ENCODE measurements at regions not wholly inside any gene's neighbourhood (a gene's known extent, or its start where the extent isn't known, plus 50 kb on each side); places are given as distances from the start of the nearest gene placed in this dataset.
"Not testable (repeated sequence)": the region's sequence is repeated elsewhere in the genome, so short reads cannot be mapped to it uniquely, and the experiment has no call there.

- H3K36me3 ChIP-seq (ENCODE audit: control insufficient read depth in 2 of 3, insufficient read depth in 3 of 3, low read length in 3 of 3); H3K4me3 ChIP-seq (ENCODE audit: low read length); H3K27me3 Mint-ChIP-seq; H3K4me1 ChIP-seq (ENCODE audit: control insufficient read depth in 2 of 2, insufficient read depth in 2 of 2, low read length in 2 of 2); H3K27ac Mint-ChIP-seq; intact Hi-C loops (cut with micrococcal nuclease); H3K4me3 Mint-ChIP-seq; POLR2A ChIA-PET; H3K4me1 Mint-ChIP-seq; CTCF ChIA-PET; H3K9me3 Mint-ChIP-seq; H3K27me3 ChIP-seq (ENCODE audit: control insufficient read depth in 2 of 2, insufficient read depth in 2 of 2, low read length in 2 of 2); ATAC-seq; DNase-seq; H3K36me3 Mint-ChIP-seq; H3K27ac ChIP-seq (ENCODE audit: low read depth, low read length); H3K9me3 ChIP-seq (ENCODE audit: control insufficient read depth in 2 of 3, low read length in 3 of 3): not testable (repeated sequence)
Observed at GRCh38 chr20:30309938-30310337, 947.5 kb upstream of the DEFB115 start.

DNA sequence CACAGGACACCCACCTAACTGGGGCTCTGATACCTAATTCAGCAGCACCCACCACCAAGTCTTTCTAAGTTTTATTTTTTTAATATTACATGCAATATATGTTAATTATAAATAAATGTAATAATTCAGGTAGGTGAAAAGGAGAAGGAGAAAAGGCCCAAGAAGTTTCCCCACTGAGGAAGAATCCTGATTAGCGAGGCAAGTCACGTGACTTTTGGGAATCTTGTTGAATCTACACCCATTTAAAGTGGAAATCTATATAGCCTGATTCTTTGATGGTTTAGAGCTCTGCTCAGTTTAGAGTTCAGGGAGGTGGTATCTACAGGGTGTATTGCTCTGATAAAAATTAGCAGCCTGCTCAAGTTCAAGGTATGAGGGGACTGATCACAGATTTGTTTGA is 947.1 kb upstream of the DEFB115 start:
- H3K4me3 ChIP-seq (ENCODE audit: low read length); H3K36me3 Mint-ChIP-seq; H3K27ac ChIP-seq (ENCODE audit: low read depth, low read length); CTCF ChIA-PET; intact Hi-C loops (cut with micrococcal nuclease); H3K9me3 Mint-ChIP-seq; H3K27ac Mint-ChIP-seq; ATAC-seq; H3K36me3 ChIP-seq (ENCODE audit: control insufficient read depth in 2 of 3, insufficient read depth in 3 of 3, low read length in 3 of 3); DNase-seq; POLR2A ChIA-PET; H3K4me3 Mint-ChIP-seq; H3K27me3 ChIP-seq (ENCODE audit: control insufficient read depth in 2 of 2, insufficient read depth in 2 of 2, low read length in 2 of 2); H3K4me1 ChIP-seq (ENCODE audit: control insufficient read depth in 2 of 2, insufficient read depth in 2 of 2, low read length in 2 of 2); H3K4me1 Mint-ChIP-seq; H3K27me3 Mint-ChIP-seq; H3K9me3 ChIP-seq (ENCODE audit: control insufficient read depth in 2 of 3, low read length in 3 of 3): not testable (repeated sequence)

- H3K9me3 Mint-ChIP-seq; intact Hi-C loops (cut with micrococcal nuclease); H3K4me3 ChIP-seq (ENCODE audit: low read length); H3K4me3 Mint-ChIP-seq; H3K4me1 Mint-ChIP-seq; POLR2A ChIA-PET; H3K4me1 ChIP-seq (ENCODE audit: control insufficient read depth in 2 of 2, insufficient read depth in 2 of 2, low read length in 2 of 2); H3K27ac Mint-ChIP-seq; CTCF ChIA-PET; H3K36me3 ChIP-seq (ENCODE audit: control insufficient read depth in 2 of 3, insufficient read depth in 3 of 3, low read length in 3 of 3); H3K36me3 Mint-ChIP-seq; ATAC-seq; H3K27ac ChIP-seq (ENCODE audit: low read depth, low read length); H3K9me3 ChIP-seq (ENCODE audit: control insufficient read depth in 2 of 3, low read length in 3 of 3); H3K27me3 ChIP-seq (ENCODE audit: control insufficient read depth in 2 of 2, insufficient read depth in 2 of 2, low read length in 2 of 2); DNase-seq: not testable (repeated sequence)
- H3K27me3 Mint-ChIP-seq = peaks cover 3 to 21% (median 8%) of the 10 kb centered on the region in 5 donors
Observed at GRCh38 chr20:30312220-30312619, 945.2 kb upstream of the DEFB115 start.

GRCh38 chr20:30313660-30314059 is 943.8 kb upstream of the DEFB115 start:
- CTCF ChIA-PET; H3K4me3 ChIP-seq (ENCODE audit: low read length); H3K36me3 Mint-ChIP-seq; H3K4me1 Mint-ChIP-seq; H3K4me1 ChIP-seq (ENCODE audit: control insufficient read depth in 2 of 2, insufficient read depth in 2 of 2, low read length in 2 of 2); H3K9me3 ChIP-seq (ENCODE audit: control insufficient read depth in 2 of 3, low read length in 3 of 3); POLR2A ChIA-PET; H3K4me3 Mint-ChIP-seq; ATAC-seq; DNase-seq; intact Hi-C loops (cut with micrococcal nuclease); H3K27me3 ChIP-seq (ENCODE audit: control insufficient read depth in 2 of 2, insufficient read depth in 2 of 2, low read length in 2 of 2); H3K36me3 ChIP-seq (ENCODE audit: control insufficient read depth in 2 of 3, insufficient read depth in 3 of 3, low read length in 3 of 3); H3K27ac Mint-ChIP-seq; H3K27ac ChIP-seq (ENCODE audit: low read depth, low read length): not testable (repeated sequence)
- Mint-ChIP-seq H3K9me3 (peaks cover 0 to 11% (median 0%) of the 10 kb centered on the region in 11 donors), H3K27me3 (peaks cover 5 to 28% (median 19%) of the 10 kb centered on the region in 5 donors)

DNA sequence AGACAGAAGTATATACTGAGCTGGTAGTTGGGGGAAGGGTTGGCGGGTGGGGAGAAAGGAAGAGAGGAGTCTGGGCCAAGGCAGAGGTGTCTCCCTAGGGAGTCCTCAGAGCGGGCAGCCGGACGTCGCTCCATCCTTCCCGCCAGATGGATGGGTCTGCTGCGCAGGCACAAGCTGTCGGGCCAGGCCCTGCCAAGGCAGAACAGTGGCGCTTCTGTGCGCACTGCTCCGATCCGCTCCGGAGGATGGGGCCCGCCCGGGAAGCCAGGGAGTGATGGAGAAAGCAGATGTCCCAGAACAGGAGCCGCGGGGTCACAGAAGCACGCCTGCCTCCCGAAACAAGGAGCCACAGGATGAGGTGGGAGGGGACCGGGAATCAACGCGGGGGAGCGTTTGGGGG is 941.4 kb upstream of the DEFB115 start:
- POLR2A ChIA-PET; H3K27ac Mint-ChIP-seq; H3K36me3 Mint-ChIP-seq; H3K36me3 ChIP-seq (ENCODE audit: control insufficient read depth in 2 of 3, insufficient read depth in 3 of 3, low read length in 3 of 3); H3K4me1 ChIP-seq (ENCODE audit: control insufficient read depth in 2 of 2, insufficient read depth in 2 of 2, low read length in 2 of 2); ATAC-seq; CTCF ChIA-PET; H3K27me3 ChIP-seq (ENCODE audit: control insufficient read depth in 2 of 2, insufficient read depth in 2 of 2, low read length in 2 of 2); H3K4me1 Mint-ChIP-seq; intact Hi-C loops (cut with micrococcal nuclease); DNase-seq; H3K9me3 ChIP-seq (ENCODE audit: control insufficient read depth in 2 of 3, low read length in 3 of 3); H3K27ac ChIP-seq (ENCODE audit: low read depth, low read length); H3K4me3 ChIP-seq (ENCODE audit: low read length): not testable (repeated sequence)
- Mint-ChIP-seq H3K27me3 (peaks cover 5 to 28% (median 19%) of the 10 kb centered on the region in 5 donors), H3K4me3 (peak overlapping the region in 4 of 10 donors; percentile 16 to 61 (median 28)), H3K9me3 (peaks cover 0 to 11% (median 0%) of the 10 kb centered on the region in 11 donors)

GRCh38 chr20:30316532-30317299 is 940.7 kb upstream of the DEFB115 start:
- H3K4me1 Mint-ChIP-seq; H3K27ac Mint-ChIP-seq; H3K9me3 ChIP-seq (ENCODE audit: control insufficient read depth in 2 of 3, low read length in 3 of 3); intact Hi-C loops (cut with micrococcal nuclease); POLR2A ChIA-PET; H3K27me3 ChIP-seq (ENCODE audit: control insufficient read depth in 2 of 2, insufficient read depth in 2 of 2, low read length in 2 of 2); H3K27ac ChIP-seq (ENCODE audit: low read depth, low read length); H3K36me3 ChIP-seq (ENCODE audit: control insufficient read depth in 2 of 3, insufficient read depth in 3 of 3, low read length in 3 of 3); DNase-seq; ATAC-seq; CTCF ChIA-PET; H3K36me3 Mint-ChIP-seq; H3K4me1 ChIP-seq (ENCODE audit: control insufficient read depth in 2 of 2, insufficient read depth in 2 of 2, low read length in 2 of 2); H3K4me3 ChIP-seq (ENCODE audit: low read length): not testable (repeated sequence)
- peaks cover 5 to 28% (median 19%) of the 10 kb centered on the region in 5 donors for H3K27me3 Mint-ChIP-seq
- H3K9me3 Mint-ChIP-seq = peaks cover 0 to 15% (median 0%) of the 10 kb centered on the region in 11 donors
- H3K4me3 Mint-ChIP-seq = peak overlapping the region in 3 of 10 donors; percentile 16 to 61 (median 18)

- H3K4me1 Mint-ChIP-seq; H3K27ac ChIP-seq (ENCODE audit: low read depth, low read length); H3K4me1 ChIP-seq (ENCODE audit: control insufficient read depth in 2 of 2, insufficient read depth in 2 of 2, low read length in 2 of 2); H3K4me3 Mint-ChIP-seq; H3K27me3 Mint-ChIP-seq; DNase-seq; H3K27me3 ChIP-seq (ENCODE audit: control insufficient read depth in 2 of 2, insufficient read depth in 2 of 2, low read length in 2 of 2); H3K27ac Mint-ChIP-seq; ATAC-seq; POLR2A ChIA-PET; CTCF ChIA-PET; H3K9me3 ChIP-seq (ENCODE audit: control insufficient read depth in 2 of 3, low read length in 3 of 3); H3K36me3 Mint-ChIP-seq; H3K4me3 ChIP-seq (ENCODE audit: low read length); intact Hi-C loops (cut with micrococcal nuclease); H3K36me3 ChIP-seq (ENCODE audit: control insufficient read depth in 2 of 3, insufficient read depth in 3 of 3, low read length in 3 of 3): not testable (repeated sequence)
- H3K9me3 Mint-ChIP-seq = peaks cover 0 to 45% (median 2%) of the 10 kb centered on the region in 11 donors
Observed at GRCh38 chr20:30333744-30334143, 923.7 kb upstream of the DEFB115 start.
